DND-41 (cell line): ENCODE measurements at regions not wholly inside any gene's neighbourhood (a gene's known extent, or its start where the extent isn't known, plus 50 kb on each side); places are given as distances from the start of the nearest gene placed in this dataset.

ENCODE experiments used
- CTCF ChIP-seq: IDR thresholded peaks from 2 replicates; pipeline ENCODE4 v1.5.1; 2012; ENCODE audit warnings: borderline replicate concordance, low read length, moderate library complexity, mild to moderate bottlenecking; ENCODE audit not compliant: poor library complexity, severe bottlenecking; ENCODE audit errors: extremely low read depth
- EZH2 ChIP-seq: IDR thresholded peaks from 3 replicates; pipeline ENCODE4 v1.6.1; 2012; ENCODE audit warnings: borderline replicate concordance, low read depth, mild to moderate bottlenecking, moderate library complexity, low read length, inconsistent platforms; ENCODE audit not compliant: severe bottlenecking

DNA sequence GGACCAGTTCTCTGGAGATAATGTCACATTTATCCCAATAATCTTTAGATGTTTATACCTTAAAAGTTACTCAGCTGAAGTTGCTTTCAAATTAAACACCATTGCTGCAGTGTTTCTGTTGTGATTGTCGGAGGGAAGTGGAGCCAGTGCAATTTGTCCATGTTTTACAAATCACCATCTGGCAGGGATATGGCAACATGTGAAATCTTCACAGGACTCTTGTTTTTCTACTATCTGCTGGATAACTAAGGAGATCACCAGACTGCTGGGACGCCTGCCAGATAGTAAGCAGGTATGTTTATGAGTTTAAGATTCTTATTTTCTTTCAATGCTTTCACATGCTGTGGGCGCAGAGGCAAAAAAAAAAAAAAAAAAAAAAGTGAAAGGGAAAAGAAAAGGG lies 100.3 kb upstream of the SOX5 start:
- TF ChIP-seq CTCF = no peak
- no peak for TF ChIP-seq EZH2
